Naive thymus-derived CD4-positive, alpha-beta T cell (primary cell): ENCODE measurements at regions not wholly inside any gene's neighbourhood (a gene's known extent, or its start where the extent isn't known, plus 50 kb on each side); places are given as distances from the start of the nearest gene placed in this dataset.

Experiments
- ATAC-seq: fragments of 150-1000 bp; cut with Tn5 transposase; 2 replicates; pipeline ENCODE4 v1.10.0; 2021; ENCODE audit warnings: mild to moderate bottlenecking, moderate library complexity
- CTCF ChIA-PET: fragments of 350-600 bp; sonication (Branson Sonifier 250); formaldehyde crosslinking; loops from one replicate; lab custom pipeline; 2021; ENCODE audit warnings: antibody characterized with exemption; lab: Charles Lee
- POLR2A ChIA-PET: fragments of 350-600 bp; sonication (Branson Sonifier 250); formaldehyde crosslinking; loops from one replicate; lab custom pipeline; 2021; ENCODE audit warnings: antibody characterized with exemption, inconsistent platforms; lab: Charles Lee
- DNase-seq, 9 donors: peaks; one replicate each; pipeline versions ENCODE4 v3.0.0 to v3.0.0-alpha.2; 2020 to 2022; ENCODE audit warnings: mixed read lengths in 1 of 9
- H3K27ac ChIP-seq: one replicate; pipeline ENCODE4 v1.7.0; 2013; ENCODE audit warnings: mild to moderate bottlenecking, low read depth, low read length, moderate library complexity
- H3K27me3 ChIP-seq, 2 donors: one replicate each; pipeline ENCODE4 v1.7.0; 2013; ENCODE audit warnings: low read length in 2 of 2, mild to moderate bottlenecking in 2 of 2, moderate library complexity in 2 of 2; ENCODE audit not compliant: control insufficient read depth in 2 of 2, insufficient read depth in 2 of 2
- H3K36me3 ChIP-seq, 3 experiments: 1 replicate in 2 of 3; 2 replicates in 1 of 3; pipeline ENCODE4 v1.7.0; 2013; ENCODE audit warnings: low read length in 3 of 3, mild to moderate bottlenecking in 3 of 3, moderate library complexity in 1 of 3; ENCODE audit not compliant: insufficient read depth in 3 of 3, control insufficient read depth in 2 of 3
- H3K4me1 ChIP-seq, 2 donors: one replicate each; pipeline ENCODE4 v1.7.0; 2013; ENCODE audit warnings: low read length in 2 of 2, mild to moderate bottlenecking in 2 of 2, moderate library complexity in 1 of 2; ENCODE audit not compliant: control insufficient read depth in 2 of 2, insufficient read depth in 2 of 2
- H3K4me3 ChIP-seq: 2 replicates; pipeline ENCODE4 v1.7.0; 2013; ENCODE audit warnings: mild to moderate bottlenecking, low read length
- H3K9me3 ChIP-seq, 3 experiments: 1 replicate in 2 of 3; 2 replicates in 1 of 3; pipeline ENCODE4 v1.7.0; 2013; ENCODE audit warnings: low read length in 3 of 3; ENCODE audit not compliant: control insufficient read depth in 2 of 3
- H3K27ac Mint-ChIP-seq, 9 donors: one replicate each; pipeline ENCODE4 v1.8.0; 2020 to 2022; ENCODE audit warnings: mixed read lengths in 9 of 9, mild to moderate bottlenecking in 8 of 9, moderate library complexity in 5 of 9, inconsistent platforms in 2 of 9
- H3K27me3 Mint-ChIP-seq, 5 donors: one replicate each; pipeline ENCODE4 v1.8.0; 2021 to 2022; ENCODE audit warnings: mixed read lengths in 5 of 5, mild to moderate bottlenecking in 1 of 5
- H3K36me3 Mint-ChIP-seq, 5 donors: one replicate each; pipeline ENCODE4 v1.8.0; 2020 to 2022; ENCODE audit warnings: mixed read lengths in 5 of 5, mild to moderate bottlenecking in 3 of 5, inconsistent platforms in 1 of 5
- H3K4me1 Mint-ChIP-seq, 7 donors: one replicate each; pipeline ENCODE4 v1.8.0; 2020 to 2022; ENCODE audit warnings: mixed read lengths in 7 of 7, mild to moderate bottlenecking in 3 of 7, inconsistent platforms in 1 of 7
- H3K4me3 Mint-ChIP-seq, 10 donors: one replicate each; pipeline ENCODE4 v1.8.0; 2020 to 2022; ENCODE audit warnings: mild to moderate bottlenecking in 10 of 10, mixed read lengths in 10 of 10, moderate library complexity in 6 of 10, inconsistent platforms in 2 of 10
- H3K9me3 Mint-ChIP-seq, 11 donors: one replicate each; pipeline ENCODE4 v1.8.0; 2020 to 2022; ENCODE audit warnings: mixed read lengths in 11 of 11, mild to moderate bottlenecking in 4 of 11, inconsistent platforms in 1 of 11, moderate library complexity in 1 of 11
- intact Hi-C, 2 donors: fragments of 100-400 bp; cut with micrococcal nuclease; formaldehyde crosslinking; loops; one replicate each; pipeline ENCODE4 v1.15.1; 2023

DNA sequence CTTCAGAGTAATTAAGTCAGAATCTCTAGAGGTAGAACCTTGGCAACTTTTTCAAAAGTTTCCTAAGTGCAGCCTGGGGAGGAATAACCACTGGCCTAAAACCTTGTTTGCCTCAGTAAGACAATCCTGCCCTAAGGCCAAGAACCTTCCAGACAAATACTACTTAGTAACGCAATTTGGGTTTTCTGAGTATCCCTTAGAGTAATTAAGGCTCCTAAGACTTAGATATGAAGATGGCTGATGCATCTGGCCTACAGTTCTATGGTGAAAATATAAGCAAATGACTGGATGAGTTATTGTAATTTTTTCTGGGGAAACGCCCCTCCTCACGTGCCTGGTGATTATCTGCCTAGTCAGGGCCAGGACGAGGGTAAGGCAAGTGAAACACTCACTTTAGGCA, 95.7 kb upstream of the DLX2 start:
- Mint-ChIP-seq H3K36me3 (peaks cover 4 to 19% (median 15%) of the 10 kb centered on the region in 5 donors), H3K27me3 (peaks cover 0 to 8% (median 0%) of the 10 kb centered on the region in 5 donors), H3K4me1 (peaks cover 4 to 22% (median 13%) of the 10 kb centered on the region in 7 donors), H3K4me3 (peak overlapping the region in 1 of 10 donors; percentile 3), H3K27ac (no peak overlapping the region), H3K9me3 (peaks cover 13 to 46% (median 25%) of the 10 kb centered on the region in 11 donors)
- H3K9me3 ChIP-seq: peaks cover 0 to 8% (median 6%) of the 10 kb centered on the region in 3 experiments
- H3K4me3 ChIP-seq: no peak overlapping the region
- H3K4me1 ChIP-seq: no peaks in the 10 kb centered on the region
- no peak overlapping the region for H3K27ac ChIP-seq
- POLR2A ChIA-PET: no interaction called here
- intact Hi-C loops: no loop called here
- DNase-seq (no peak), ATAC-seq (no peak)
- H3K27me3 ChIP-seq: no peaks in the 10 kb centered on the region
- CTCF ChIA-PET: no interaction called here
- no peaks in the 10 kb centered on the region for H3K36me3 ChIP-seq

- POLR2A ChIA-PET: no interaction called here
- ATAC-seq (no peak), DNase-seq (no peak)
- Histone ChIP-seq H3K27ac (no peak overlapping the region), H3K36me3 (no peaks in the 10 kb centered on the region), H3K9me3 (peaks cover 0 to 6% (median 5%) of the 10 kb centered on the region in 3 experiments), H3K4me1 (no peaks in the 10 kb centered on the region), H3K27me3 (no peaks in the 10 kb centered on the region), H3K4me3 (no peak overlapping the region)
- CTCF ChIA-PET: interaction anchor here (0.5 to 0.8 kb wide), 2 partner anchors 263 to 995 kb away, joined by 3 read pairs; no protein-coding TSS in a partner anchor
- intact Hi-C loops: no loop called here
- peaks cover 2 to 15% (median 10%) of the 10 kb centered on the region in 5 donors for H3K36me3 Mint-ChIP-seq
- H3K27me3 Mint-ChIP-seq: peaks cover 0 to 8% (median 0%) of the 10 kb centered on the region in 5 donors
- H3K9me3 Mint-ChIP-seq: peaks cover 9 to 40% (median 21%) of the 10 kb centered on the region in 11 donors
- peak overlapping the region in 1 of 9 donors; percentile 51 for H3K27ac Mint-ChIP-seq
- peaks cover 4 to 22% (median 13%) of the 10 kb centered on the region in 7 donors for H3K4me1 Mint-ChIP-seq
- no peak overlapping the region for H3K4me3 Mint-ChIP-seq
Observed at GRCh38 chr2:172198908-172199307, 96.2 kb upstream of the DLX2 start.

- DNase-seq: peak in 1 of 9 donors; percentile 9
- Mint-ChIP-seq H3K36me3 (peaks cover 0 to 7% (median 1%) of the 10 kb centered on the region in 5 donors), H3K27me3 (peaks cover 0 to 8% (median 0%) of the 10 kb centered on the region in 5 donors), H3K9me3 (peaks cover 3 to 24% (median 11%) of the 10 kb centered on the region in 11 donors), H3K4me1 (peaks cover 4 to 24% (median 13%) of the 10 kb centered on the region in 7 donors), H3K4me3 (no peak overlapping the region), H3K27ac (no peak overlapping the region)
- H3K27me3 ChIP-seq: no peaks in the 10 kb centered on the region
- no peaks in the 10 kb centered on the region for H3K36me3 ChIP-seq
- ATAC-seq: no peak
- ChIA-PET POLR2A (no interaction called here), CTCF (no interaction called here)
- no peak overlapping the region for H3K27ac ChIP-seq
- H3K4me3 ChIP-seq: no peak overlapping the region
- peaks cover 0 to 5% (median 0%) of the 10 kb centered on the region in 3 experiments for H3K9me3 ChIP-seq
- no peaks in the 10 kb centered on the region for H3K4me1 ChIP-seq
- intact Hi-C loops: loop anchor here in 1 of 2 donors (1.0 kb wide), 1 partner anchor 262 kb away; no protein-coding TSS in a partner anchor
Observed at GRCh38 chr2:172200495-172201085, 97.9 kb upstream of the DLX2 start.

GRCh38 chr2:172204309-172204708, 101.6 kb upstream of the DLX2 start:
- H3K4me1 Mint-ChIP-seq: peaks cover 0 to 20% (median under 1%) of the 10 kb centered on the region in 7 donors
- DNase-seq (no peak), ATAC-seq (no peak)
- POLR2A ChIA-PET: no interaction called here
- H3K4me1 ChIP-seq: no peaks in the 10 kb centered on the region
- no peaks in the 10 kb centered on the region for H3K36me3 ChIP-seq
- H3K4me3 Mint-ChIP-seq: no peak overlapping the region
- H3K27ac ChIP-seq: no peak overlapping the region
- CTCF ChIA-PET: interaction anchor here (1.9 kb wide), 1 partner anchor 258 kb away, joined by 5 read pairs; no protein-coding TSS in a partner anchor
- H3K4me3 ChIP-seq: no peak overlapping the region
- H3K9me3 ChIP-seq: peaks cover 0 to 5% (median 0%) of the 10 kb centered on the region in 3 experiments
- peaks cover 0 to 11% (median 4%) of the 10 kb centered on the region in 11 donors for H3K9me3 Mint-ChIP-seq
- H3K36me3 Mint-ChIP-seq: no peaks in the 10 kb centered on the region
- H3K27me3 Mint-ChIP-seq: peaks cover 0 to 8% (median 0%) of the 10 kb centered on the region in 5 donors
- no peak overlapping the region for H3K27ac Mint-ChIP-seq
- H3K27me3 ChIP-seq: no peaks in the 10 kb centered on the region
- intact Hi-C loops: no loop called here

DNA sequence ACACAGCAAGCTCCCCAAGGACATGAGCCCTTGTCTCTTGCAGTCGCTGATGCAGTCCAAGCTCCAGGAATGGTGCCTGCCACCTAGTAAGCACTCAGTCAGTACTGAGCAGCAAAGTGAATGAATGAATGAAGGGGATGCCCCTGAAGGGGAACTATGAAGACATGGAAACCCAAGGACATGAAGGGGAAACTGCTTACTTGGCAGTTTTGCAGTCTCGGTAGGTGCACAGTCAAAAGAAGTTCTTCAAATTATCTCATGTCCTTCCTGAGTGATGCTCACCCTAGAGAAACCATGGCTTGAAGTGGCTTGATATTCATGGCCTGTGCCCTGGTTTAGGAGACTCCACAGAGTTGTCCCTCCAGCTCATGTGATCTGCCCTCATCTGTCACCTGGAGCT, 102.1 kb upstream of the DLX2 start:
- Mint-ChIP-seq H3K4me1 (peaks cover 0 to 20% (median 5%) of the 10 kb centered on the region in 7 donors), H3K27ac (no peak overlapping the region), H3K27me3 (peaks cover 0 to 11% (median 0%) of the 10 kb centered on the region in 5 donors), H3K4me3 (no peak overlapping the region), H3K36me3 (no peaks in the 10 kb centered on the region), H3K9me3 (peaks cover 0 to 9% (median 4%) of the 10 kb centered on the region in 11 donors)
- CTCF ChIA-PET: interaction anchor here (0.7 kb wide), 1 partner anchor 153 kb away, joined by 3 read pairs; no protein-coding TSS in a partner anchor
- POLR2A ChIA-PET: no interaction called here
- intact Hi-C loops: no loop called here
- no peaks in the 10 kb centered on the region for H3K36me3 ChIP-seq
- H3K4me3 ChIP-seq: no peak overlapping the region
- ATAC-seq (no peak), DNase-seq (no peak)
- no peaks in the 10 kb centered on the region for H3K27me3 ChIP-seq
- H3K27ac ChIP-seq: no peak overlapping the region
- H3K9me3 ChIP-seq: peaks cover 0 to 5% (median 0%) of the 10 kb centered on the region in 3 experiments
- no peaks in the 10 kb centered on the region for H3K4me1 ChIP-seq

DNA sequence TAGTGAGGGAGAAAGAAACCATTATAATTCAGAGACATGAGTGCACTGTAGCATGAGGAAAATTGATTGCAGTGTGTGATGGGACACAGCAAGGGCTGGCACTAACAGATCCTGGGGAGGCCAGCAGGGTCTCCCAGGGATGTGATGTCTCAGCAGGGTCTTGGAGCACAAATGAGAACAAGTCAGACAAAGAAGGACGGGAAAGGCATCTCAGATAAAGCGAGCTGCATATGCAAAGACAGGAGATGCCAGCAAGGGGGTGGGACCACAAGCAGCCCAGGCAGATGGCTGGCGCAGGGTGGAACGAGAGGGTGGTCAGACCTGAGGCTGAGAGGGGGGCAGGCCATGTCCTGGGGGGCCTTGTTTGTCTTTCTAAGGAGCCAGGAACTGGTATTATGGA, 102.6 kb upstream of the DLX2 start:
- H3K4me1 ChIP-seq: no peaks in the 10 kb centered on the region
- H3K4me3 Mint-ChIP-seq: no peak overlapping the region
- no peaks in the 10 kb centered on the region for H3K27me3 ChIP-seq
- no peaks in the 10 kb centered on the region for H3K36me3 ChIP-seq
- POLR2A ChIA-PET: no interaction called here
- no peak overlapping the region for H3K4me3 ChIP-seq
- H3K27ac ChIP-seq: no peak overlapping the region
- H3K9me3 Mint-ChIP-seq: peaks cover 0 to 5% (median 0%) of the 10 kb centered on the region in 11 donors
- peaks cover 0 to 11% (median 0%) of the 10 kb centered on the region in 5 donors for H3K27me3 Mint-ChIP-seq
- H3K27ac Mint-ChIP-seq: no peak overlapping the region
- no peaks in the 10 kb centered on the region for H3K36me3 Mint-ChIP-seq
- intact Hi-C loops: no loop called here
- H3K9me3 ChIP-seq: peaks cover 0 to 3% (median 0%) of the 10 kb centered on the region in 3 experiments
- peaks cover 0 to 18% (median 5%) of the 10 kb centered on the region in 7 donors for H3K4me1 Mint-ChIP-seq
- DNase-seq (no peak), ATAC-seq (no peak)
- CTCF ChIA-PET: interaction anchor here (0.7 kb wide), 1 partner anchor 152 kb away, joined by 3 read pairs; no protein-coding TSS in a partner anchor
